HG02884 (cell line): ENCODE measurements at regions not wholly inside any gene's neighbourhood (a gene's known extent, or its start where the extent isn't known, plus 50 kb on each side); places are given as distances from the start of the nearest gene placed in this dataset.
"Not testable (repeated sequence)": the region's sequence is repeated elsewhere in the genome, so short reads cannot be mapped to it uniquely, and the experiment has no call there.

ENCODE experiments used
- ATAC-seq: cut with Tn5 transposase; IDR thresholded peaks from one replicate; pipeline ENCODE4 v1.9.1; 2021; ENCODE audit warnings: mild to moderate bottlenecking, moderate library complexity; ENCODE audit not compliant: unreplicated experiment

DNA sequence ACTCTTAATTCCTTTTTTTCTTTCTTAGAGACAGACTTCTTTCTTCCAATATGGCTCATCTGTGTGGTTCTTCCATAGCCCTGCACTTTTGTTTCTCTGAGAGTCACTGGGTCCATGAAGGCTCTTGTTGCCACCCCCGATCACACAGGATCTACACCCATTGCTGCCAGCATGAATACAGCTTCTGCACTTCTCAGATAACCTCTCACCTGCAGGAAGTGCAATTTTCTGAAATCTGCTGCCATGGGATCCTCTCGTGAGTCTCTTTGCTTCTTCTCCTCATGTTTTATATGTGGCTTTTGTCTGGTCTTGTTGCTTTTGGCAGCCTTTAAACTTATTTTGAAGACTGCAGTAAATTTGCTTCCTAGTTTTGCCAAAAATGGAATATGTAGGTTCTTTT is 171.2 kb downstream of the TMEM167A start:
- ATAC-seq, result no peak

DNA sequence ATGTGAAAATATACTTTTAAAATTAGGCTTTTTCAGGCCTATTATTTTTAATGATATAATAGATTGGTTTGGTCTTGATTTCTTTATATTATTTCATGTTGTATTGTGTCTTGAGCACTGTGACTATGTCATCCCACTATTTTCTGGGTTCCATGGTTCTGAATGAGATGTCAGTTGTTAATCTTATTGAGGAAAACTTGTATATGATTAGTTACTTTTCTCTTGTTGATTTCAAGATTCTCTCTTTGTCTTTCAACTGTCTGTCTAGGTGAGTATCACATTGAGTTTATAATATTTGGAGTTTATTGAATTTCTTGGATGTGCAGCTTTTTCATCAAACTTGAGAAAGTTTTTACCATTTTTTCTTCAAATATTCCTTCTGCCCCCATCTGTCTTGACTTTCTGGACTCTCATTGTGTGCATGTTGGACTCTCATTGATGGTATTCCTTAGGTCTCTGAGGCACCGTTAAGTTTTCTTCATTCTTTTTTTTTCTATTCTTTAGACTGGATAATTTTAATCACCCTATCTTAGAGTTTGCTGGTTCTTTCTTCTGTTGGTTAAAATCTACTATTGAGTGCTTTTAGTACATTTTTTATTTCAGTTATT is 175.8 kb downstream of the TMEM167A start:
- ATAC-seq, result no peak

DNA sequence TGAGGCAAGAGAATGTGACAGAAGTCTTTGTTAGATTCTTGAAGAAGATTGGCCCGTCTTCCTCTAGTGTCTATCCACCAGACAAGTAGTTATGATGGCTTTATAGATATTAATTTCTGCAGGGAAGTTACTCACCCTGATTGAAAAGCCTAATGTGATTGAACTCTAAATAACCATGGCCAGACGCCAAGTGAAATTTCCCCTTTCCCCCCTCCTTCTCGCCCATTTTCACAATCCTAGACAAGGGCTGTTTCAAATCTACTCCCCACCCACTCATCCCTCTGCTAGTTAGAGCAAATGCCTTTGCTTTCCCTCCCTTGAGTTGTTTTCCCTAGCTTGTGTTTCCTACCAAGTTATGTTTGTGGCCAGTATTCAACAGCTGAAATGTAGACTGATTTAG is 182.5 kb downstream of the TMEM167A start:
- ATAC-seq, result no peak

DNA sequence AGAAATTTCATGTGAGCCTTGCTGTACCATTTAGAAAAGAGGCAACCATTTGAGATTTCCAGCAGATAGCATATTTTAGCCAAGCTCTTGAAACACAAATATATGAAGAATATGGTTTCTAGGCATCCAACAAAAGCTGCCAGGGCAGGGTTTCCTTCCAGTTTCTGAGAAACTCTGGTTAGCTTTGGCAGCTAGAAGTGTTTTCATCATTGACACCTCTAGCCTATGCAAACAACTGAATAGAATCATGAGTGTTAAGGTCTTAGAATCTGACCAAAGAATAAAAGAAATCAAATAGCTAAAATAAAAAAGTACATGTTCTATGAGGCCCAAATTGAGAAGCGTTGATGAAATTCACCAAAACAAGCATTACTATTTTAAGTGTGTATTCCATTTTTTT is 188.1 kb downstream of the TMEM167A start:
- ATAC-seq, result no peak

DNA sequence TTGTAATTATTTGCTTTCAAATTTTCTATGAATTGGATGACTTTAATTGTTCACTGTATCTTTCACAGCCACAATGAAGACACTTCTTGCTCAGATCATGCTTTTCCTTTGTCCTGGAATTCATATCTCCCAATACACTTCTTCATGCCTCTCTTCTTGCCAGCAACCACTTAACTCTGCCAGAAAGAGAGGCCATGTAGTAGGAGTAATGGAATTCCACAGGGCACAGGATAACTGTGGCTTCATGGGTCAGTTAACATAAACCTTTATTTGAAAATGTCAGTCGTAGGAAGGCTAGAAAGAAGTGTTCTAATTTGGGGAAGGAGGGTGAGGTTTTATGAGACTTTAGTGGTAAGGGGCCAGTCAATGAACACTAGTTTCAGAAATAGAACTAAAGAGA is 190.3 kb downstream of the TMEM167A start:
- ATAC-seq, result no peak

DNA sequence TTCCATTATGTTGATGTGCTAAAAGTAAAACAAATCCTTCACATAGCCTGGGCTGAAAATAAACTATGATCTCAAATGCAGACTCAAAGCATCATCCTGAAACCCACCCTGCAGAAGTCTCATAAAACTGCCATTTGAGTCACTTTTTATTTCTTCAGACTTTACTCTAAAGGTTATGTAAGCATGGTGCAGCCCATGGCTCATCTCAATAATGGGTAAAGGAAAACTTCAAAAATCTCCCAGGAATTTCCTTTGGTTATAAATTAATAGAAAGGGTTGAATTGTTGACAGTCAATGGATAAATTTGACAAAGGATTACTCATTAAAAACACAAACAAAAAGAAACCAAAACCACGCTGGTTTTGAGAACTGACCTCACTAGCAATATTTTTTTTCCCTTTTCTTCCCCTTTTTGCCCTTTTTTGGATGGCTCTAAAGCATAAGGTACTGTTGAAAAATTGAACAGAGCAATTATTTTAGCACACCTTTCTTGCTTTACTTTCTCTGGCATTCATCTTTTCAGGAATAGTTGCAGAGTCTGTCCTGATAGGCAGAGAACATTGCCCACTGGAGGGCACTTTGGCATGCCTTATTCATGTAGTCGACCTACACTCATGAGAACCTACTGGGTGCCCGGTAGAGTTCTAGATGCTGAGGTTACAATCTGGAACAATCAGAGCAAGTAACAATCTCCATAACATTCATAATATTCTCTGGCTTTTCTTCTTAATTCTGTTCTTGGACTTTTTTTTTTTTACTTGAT is 191.4 kb downstream of the TMEM167A start:
- peak; percentile 46 for ATAC-seq

DNA sequence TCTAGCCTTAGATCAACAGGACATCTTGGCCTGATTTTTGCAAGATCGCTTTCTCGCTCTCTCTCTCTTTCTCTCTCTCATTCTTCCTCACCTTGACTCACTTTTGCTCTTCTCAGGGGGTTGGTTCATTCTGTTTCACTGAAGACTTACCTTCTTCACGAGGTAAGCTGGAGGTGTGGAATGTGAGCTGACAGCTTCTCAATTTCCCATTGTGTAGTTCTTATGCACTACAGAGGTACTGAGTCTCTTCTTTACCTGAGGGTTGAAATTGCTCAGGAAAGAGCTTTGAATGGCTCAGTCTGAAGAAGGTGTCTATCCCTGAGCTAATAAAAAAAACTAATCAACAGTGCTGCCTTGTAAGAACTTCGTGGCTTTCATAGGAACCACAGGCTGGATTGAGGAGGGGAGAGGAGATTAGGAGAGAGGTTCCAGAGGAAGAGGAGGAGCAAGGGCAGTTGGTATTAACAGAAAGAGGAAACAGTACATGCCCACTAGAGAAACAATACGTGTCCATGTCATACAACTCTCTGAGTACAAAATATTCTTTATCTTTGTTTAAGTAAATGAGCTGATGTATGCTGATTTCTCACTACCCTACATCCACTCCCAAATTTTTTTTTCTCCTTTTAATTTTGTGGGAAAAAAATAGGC is 192.2 kb downstream of the TMEM167A start:
- no peak for ATAC-seq

DNA sequence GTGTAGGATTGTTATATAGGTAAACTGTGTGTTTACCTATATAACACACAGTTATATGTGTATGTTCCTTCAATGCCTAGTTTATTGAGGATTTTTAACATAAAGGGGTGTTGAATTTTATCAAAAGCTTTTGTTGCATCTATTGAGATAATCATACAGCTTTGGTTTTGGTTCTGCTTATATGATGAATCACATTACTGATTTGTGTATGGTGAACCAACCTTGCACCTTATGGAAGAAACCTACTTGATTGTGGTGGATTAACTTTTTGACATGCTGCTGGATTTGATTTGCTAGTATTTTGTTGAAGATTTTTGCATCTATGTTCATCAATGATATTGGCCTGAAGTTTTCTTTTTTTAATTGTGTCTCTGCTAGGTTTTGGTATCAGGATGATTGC is 194.9 kb downstream of the TMEM167A start:
- ATAC-seq, result no peak

DNA sequence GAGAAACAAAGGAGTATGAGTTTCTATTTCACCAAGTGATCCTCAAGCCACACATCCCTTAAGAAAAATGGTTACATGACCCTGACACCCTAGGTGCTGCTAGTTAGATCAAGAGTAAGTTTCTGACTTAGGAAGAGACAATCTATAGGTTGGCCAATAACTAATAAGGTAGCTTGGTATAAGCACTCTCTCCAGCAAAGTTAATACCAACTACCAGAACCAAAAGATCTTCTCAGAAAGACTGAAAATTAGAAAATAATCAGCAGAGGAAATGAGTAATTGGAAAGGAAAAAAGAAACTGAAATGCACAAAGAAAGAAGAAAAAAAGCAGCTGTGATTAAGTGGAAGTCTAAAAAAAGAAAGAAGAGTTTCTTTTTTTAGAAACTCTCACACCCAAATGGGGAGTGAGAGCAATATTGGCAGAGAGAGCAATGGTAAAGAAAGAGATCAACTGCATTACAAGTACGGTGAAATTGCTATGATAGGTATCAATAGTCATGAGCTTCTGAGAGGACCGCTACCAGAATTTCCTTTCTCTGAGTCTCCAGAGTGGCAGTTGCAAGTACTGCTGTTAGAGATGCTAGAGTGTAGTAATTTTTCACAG is 195.5 kb downstream of the TMEM167A start:
- no peak for ATAC-seq

DNA sequence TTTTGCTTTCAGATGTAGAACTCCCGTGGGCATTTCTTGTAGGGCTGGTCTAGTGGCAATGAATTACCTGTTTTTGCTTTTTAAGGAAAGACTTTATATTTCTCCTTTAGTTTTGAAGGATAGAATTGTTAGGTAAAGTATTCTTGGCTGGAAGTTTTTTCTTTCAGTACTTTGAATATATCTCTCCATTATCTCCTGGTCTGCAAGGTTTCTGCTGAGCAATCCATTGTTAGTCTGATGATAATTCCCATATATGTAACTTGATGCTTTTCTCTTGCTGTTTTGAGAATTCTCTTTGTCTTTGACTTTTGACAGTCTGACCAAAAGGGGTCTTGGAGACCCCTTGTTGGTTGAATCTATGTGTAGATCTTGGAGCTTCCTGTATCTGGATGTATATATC is 198.1 kb downstream of the TMEM167A start:
- ATAC-seq, result no peak

DNA sequence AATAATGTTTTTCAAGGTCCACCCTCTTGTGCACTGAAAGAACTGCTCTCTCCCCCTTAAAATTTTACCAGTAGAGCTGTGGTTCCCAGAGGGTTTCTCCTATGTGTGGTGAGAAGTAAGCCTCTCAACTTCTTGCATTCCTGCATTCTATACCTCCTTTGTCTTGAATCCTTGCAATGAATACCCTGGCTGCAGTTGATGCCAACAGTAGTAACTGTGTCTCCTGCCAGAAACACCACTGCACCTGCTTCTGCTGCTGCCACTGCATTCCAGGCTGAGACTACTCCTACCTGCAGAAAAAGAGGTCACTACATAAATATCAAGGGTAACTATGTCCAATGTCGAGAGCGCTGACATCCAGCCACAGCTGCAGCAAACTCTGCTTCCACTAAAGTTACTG is 203.7 kb downstream of the TMEM167A start:
- no peak for ATAC-seq

DNA sequence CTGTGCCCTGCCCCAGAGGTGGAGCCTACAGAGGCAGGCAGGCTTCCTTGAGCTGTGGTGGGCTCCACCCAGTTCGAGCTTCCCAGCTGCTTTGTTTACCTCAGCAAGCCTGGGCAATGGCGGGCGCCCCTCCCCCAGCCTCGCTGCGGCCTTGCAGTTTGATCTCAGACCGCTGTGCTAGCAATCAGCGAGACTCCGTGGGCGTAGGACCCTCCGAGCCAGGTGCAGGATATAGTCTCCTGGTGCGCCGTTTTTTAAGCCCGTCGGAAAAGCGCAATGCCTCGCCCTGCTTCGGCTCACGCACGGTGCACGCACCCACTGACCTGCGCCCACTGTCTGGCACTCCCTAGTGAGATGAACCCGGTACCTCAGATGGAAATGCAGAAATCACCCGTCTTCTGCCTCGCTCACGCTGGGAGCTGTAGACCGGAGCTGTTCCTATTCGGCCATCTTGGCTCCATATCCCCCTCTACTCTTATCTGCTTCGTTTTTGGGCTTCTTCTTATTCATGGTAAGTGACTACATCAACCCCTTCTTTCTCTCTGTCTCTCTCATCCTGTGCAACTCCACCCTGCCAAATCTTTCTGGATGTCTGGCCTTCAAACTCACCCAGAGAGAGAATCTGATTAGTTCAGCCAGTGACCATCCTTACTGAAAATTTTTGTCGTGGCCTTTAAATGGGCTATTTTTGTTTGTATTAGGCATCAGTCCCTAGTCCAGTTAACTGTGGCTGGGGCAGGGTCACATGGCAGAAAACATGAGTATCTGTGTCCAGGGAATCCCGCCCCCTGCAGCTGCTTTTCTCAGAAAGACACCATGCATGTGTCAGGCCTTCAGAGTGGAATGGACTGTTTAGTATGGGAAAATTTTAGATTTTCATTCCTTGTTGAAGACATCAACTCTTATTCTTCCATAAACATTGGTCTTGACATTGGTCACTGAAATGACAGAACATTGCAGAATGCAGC is 204.6 kb downstream of the TMEM167A start:
- ATAC-seq, result not testable (repeated sequence)

DNA sequence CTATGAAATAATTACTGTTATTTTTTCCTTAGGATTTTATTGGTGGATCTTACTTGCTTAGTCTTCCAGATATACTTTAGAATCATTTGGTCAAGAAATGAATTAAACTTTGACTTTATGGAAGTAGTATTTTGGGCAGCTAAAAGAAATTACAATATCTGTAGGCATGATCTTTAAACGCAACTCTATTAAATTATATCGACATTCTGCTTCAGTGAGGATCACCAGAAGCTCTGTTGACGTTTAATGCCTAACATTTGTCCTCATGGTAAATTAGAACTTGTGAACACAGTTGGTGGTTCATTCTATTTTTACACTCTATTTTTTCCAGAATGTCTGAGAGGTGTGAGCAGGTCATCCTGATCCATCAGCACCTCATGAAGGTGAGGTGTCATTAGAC is 211.6 kb downstream of the TMEM167A start:
- no peak for ATAC-seq

DNA sequence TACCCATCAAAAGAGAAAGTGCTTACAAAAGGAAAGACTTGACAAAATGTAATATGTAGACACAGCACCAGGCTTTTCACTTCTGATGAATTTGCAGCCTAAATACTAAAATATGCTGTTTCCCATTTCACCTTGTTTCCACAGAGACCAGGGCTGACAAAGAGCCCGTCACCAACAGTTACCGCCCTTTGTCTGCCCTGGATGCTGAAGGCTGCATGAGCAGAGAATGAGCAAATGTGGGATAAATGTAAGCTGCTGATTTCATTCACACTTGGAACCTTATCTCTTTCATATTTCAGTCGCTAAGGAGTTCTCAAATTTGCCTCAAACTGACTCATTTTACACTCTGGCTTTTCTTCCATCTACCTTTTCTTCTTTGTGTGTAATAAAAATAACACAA is 213.9 kb downstream of the TMEM167A start:
- no peak for ATAC-seq

DNA sequence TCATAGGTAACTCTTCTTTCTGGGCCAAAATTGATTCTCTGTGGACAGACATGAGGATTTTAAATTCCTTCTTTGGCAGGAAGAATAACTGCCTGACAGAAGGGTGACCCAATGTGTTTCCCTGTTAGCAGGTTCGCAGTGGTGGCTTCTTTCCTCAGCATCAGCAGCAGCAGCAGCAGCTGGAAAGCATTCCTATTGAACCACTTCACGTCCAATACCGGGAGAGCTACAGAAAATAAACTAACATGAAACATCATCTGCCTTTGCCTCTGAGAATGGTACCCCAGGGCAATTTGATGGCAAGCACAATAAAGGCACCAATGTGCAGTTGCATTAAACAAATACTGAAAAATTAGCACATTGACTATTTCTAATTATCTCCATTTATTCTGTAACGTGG is 214.5 kb downstream of the TMEM167A start:
- ATAC-seq, result no peak

DNA sequence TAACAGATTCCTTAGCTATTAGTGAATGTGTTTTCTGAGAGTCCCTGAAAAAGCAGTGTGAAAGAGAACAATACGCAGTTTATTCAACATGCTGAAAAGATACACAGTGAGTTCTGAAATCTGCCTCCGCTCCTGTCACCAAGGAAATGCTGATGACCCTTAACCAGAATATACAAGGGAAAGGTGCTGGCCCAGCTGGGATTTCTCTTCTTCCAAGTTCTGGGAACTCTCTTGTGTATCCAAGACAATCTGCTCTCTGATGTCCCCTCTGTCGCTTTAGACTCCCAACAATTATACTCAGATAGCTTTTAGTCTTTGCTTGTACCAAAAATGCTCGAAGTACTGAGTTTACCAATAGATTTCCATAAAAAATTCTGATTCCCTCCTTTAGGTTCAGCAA is 214.9 kb downstream of the TMEM167A start:
- no peak for ATAC-seq

DNA sequence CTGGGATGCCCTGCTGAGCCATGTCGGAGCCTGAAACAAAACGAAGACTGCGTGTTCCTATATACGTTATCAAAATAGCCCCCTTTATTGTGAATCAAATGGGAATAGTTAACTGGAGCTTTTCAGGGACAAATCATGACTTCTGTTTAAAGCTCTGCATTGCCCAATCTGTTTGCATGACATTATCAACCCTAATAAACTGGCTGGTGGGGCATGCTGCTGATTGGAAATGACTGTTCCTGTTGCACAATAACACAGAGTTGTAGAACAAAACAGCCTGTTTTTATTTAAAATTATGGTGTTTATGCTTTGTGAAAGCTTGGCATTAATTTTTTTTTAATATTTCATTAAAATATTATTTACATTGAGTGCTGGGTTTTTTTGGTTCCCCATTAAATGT is 215.5 kb downstream of the TMEM167A start:
- ATAC-seq, result no peak

DNA sequence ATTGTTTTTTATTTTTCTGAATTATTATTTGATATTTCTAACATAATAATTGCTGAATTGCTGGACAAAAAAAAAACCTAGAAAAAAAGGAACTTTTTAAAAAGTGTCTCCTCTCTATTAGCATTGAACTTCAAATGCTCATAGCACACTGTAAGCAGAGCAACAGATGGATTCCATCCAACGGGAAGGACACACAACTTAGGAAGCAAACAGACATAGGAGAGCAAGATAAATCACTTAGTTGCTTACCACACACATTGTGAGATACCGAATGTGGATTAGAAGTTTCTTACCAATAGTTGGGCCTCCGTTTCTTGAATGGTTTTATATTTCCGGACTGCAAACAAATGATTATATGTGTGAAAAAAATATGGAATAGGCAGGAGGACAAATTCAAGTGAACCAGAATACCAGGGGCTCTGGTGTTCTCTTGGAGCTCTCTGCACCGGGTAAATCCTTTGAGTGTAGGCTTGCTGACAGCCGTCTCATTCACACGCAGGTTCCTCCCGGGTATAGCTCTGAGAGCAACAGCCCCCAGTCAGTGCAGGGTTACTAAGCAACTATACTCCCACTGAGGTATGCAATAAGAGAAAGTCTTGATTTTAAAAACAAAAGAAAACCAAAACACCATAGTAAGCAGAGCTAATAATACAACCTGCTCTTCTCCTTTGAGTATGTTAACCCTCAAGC is 217.6 kb downstream of the TMEM167A start:
- no peak for ATAC-seq

DNA sequence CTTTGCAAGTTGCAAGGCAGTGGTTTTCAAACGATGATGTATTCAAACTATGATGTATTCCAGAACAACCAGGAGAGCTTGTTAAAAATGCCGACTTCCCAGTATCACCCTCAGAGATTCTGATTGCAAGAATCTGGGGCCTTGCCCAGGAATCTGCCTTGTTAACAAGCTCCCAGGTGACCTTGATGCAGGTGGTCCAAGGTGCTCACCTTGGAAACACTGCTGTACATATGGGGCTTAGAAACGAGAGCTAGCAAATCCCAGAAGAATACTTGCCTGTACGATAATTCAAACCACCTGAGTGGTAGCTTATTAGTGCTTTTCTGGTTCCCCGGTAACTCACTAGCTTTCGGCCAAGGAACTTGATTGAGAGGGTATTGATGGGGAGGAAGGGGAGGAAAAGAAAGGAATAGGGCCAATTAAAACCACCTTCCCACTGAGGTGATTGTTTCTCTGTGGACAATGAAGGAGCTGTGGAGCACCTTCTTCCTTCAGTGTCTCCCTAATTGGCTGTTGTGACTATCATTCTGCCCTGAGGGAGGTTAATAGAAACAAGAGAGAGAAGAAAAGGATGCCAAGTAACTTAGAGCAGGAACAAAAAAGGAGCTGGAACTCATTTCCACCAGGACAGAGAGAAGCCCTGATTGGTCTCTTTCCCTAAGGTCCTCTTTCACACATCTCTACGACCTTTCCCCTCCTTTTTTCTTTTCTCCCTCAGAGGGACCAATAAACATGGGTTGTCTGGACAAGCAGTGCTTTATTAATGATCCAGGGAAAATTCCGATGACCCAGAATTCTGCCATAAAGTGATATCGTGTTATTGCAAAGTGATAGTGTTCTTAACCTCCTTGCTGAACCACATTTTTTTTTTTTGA is 218.8 kb downstream of the TMEM167A start:
- no peak for ATAC-seq
